Anterior cingulate cortex (tissue), 58 donors: ENCODE measurements at regions not wholly inside any gene's neighbourhood (a gene's known extent, or its start where the extent isn't known, plus 50 kb on each side); places are given as distances from the start of the nearest gene placed in this dataset.
A peak's percentile ranks its signal among the peaks of the same experiment; 100 is the strongest.

Source experiments
- DNase-seq, 58 donors: peaks; one replicate each; lab custom pipeline; 2025; lab: John Stamatoyannopoulos, UW

DNA sequence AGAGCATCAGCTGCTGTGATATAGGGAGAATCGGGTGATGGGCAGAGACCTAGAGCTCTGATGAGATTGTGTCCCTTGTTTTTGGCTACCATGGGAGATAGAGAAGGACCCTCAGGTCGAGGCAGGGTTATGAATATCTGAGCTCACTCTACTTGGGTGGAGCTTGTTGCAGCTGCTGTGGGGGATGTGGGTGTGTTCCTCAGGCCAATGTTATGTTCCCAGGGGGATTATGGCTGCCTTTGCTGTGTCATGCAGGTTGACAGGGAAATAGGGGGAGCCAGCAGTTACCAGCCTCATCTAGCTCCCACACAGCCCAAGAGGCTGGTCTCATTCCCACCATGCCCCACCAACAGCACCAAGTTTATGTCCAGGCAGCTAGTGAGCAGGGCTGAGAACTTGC is 131.5 kb downstream of the TRIM42 start:
- no peak for DNase-seq

DNA sequence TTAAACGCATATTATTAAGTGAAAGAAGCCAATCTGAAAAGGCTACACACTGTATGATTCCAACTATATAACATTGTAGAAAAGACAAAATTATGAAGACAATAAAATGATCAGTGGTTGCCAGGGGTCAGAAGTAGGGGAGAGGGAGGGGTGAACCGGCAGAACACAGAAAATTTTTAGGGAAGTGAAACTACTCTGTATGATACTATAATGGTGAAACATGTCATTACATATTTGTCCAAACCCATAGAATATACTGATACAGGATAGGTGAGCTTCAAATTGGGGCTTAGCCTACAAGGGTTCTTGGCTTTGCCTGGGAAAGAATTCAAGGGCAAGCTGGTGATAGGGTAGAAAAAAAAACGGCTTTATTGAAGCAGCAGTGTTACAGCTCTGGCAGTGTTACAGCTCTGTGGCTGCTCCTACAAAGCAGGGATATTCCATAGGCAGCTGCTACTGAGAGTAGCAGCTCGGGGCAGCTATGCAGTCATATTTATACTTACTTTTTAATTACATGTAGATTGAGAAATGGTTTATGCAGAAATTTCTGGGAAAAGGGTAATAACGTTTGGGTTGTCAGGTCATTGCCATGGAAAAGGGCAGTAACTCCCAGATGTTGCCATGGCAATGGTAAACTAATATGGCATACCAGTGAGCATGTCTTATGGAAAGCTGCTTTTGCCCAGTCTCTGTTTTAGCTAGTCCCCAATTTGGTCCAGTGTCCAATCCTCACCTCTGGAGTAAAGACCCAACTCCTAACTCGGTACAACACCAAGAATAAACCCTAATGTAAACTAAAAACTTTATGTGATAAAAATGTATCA is 125.1 kb upstream of the SLC25A36 start:
- DNase-seq = no peak

DNA sequence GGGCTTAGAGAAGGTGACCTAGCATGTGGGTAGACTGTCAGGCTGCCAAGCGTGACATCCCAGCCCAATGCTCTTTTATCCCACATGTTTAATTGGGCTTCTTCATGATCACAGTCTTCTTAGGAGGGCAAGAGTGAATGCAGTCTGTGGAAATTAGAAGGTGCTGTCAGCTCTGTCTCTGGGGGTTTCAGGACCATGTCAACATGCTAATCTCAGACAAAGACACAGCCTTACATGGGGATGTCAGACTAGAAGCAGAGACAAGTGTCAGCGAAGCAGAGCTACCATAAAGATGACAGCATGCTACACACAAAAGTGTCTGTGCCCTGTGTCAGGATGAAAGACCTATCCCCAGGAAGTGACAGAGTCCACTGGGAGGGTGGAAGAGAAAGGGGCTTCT is 120.1 kb upstream of the SLC25A36 start:
- DNase-seq = no peak

- no peak for DNase-seq
Measured at GRCh38 chr3:140822401-140823047, 119.1 kb upstream of the SLC25A36 start.

DNA sequence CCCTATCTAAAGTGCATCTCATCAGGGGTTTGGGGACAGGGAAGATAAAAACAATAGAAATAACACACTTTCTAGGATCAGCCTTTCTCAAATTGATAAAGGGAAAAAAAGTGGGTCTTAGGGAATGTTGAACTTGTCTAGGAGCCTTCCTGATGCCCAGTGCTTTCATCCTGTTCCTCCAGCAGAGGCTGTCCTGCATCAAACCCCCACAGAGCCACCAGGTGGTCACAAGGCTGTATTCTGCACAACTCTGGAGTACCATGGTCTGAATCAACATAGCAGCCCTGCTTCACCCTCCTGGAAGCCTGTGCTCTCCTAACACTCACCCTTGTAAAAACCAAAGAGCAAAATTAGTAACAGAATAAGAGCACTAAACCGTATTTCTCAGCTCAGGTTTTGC is 118.5 kb upstream of the SLC25A36 start:
- DNase-seq = no peak

- DNase-seq = no peak
Measured at GRCh38 chr3:140827894-140828293, 113.7 kb upstream of the SLC25A36 start.

DNA sequence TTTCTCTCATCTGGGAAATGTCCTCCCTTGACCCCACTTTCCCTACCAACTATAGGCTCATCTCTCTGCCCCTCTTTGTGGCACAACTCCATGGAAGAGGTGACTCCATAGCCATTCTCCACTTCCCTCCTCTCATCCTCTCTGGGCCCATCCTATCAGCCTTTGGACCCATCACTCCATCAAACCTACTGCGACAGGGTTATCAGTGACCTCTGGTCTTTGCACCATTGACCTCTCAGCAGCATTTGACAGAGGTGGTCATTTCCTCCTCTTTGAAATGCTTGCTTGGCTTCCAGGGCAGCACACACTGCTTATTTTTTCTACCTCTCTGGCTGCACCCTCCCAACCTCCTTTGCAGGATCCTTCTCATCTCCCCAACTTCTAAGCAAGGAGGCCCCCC is 113.1 kb upstream of the SLC25A36 start:
- DNase-seq = no peak

DNA sequence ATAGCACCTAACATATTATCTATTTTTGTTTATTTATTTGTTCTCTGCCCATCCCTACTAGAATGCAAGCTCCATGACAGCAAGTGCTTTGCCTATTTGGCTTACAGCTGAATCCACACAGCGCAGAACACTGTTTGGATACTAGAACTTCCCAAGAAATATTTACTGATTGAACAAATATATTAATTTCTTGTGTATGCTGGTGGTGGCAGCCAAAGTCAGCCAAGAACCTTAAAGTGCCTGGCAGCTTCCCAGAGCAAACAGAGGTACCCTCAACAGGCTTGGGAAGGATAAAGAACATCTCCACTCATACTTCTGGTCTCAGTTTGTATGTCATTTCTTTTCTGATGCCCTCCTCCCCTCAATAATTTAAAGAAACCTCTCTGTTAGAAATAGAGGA is 111.8 kb upstream of the SLC25A36 start:
- DNase-seq = no peak

DNA sequence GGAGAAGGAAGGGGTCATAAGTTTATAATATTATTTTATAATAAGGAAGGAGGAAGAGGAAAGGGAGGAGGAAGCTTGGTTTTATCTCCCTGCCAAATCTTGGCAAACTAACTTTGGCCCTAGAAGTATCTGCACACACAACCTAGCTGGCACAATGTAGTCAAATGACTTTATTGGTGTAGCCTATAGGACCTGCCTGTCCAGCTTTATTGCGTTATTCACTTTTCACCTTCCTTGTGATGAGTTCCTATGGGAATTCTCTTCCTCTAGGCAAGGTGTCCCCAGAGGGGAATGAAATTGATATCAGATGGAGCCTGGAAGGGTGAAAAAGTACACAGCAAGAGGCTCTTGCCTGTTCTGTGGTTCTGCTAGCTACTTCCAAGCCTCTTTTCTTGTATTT is 111.2 kb upstream of the SLC25A36 start:
- DNase-seq = no peak

DNA sequence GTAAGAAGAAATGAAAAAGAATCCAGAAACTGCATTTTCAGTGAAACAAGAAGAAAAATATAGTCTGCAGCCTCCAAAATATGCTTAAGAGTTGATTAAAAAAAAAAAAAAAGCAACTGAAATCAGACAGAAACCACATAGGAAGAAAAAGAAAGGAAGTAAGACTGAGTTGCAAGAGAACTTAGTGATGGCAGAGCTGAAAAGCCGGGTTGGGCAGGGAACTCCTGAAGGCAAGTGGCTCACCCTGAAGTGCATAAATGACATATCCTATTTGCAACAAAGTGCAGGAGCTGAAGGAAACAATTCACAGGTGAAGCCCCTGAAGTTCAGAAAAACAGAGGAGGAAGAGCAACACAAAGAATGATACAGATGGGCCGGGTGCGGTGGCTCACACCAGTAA is 108.8 kb upstream of the SLC25A36 start:
- no peak for DNase-seq

GRCh38 chr3:140834266-140835037 is 107.2 kb upstream of the SLC25A36 start:
- no peak for DNase-seq

DNA sequence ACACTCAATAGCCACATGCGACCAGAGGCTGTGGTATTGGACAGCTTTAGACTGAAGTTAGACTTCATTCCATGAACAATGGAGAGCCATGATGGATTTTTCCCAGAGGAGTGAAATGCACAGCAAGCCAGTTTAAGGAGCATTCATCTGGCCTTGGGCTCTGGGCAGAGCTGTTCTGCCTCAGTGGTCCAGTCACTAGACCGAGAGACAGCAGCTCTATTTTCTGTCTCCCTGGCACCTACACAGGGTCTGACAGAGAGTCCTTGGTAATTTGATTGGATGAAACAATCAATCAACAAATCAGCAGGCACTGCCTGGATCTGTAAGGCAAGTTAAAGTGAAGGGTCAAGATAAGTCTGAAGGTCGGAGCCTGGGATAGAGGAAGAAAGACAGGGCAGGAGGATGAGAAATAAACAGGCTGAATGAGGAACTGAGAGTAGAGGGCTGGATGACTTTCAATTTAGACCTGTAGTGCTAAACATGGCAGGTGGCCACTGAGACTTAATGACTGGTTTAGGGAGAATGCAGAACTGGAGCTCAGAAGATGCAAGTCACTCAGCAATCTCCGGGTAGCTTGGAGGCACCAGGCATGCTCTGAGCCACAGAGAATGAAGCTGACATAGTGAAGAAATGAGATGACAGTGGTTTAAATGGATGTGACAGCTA is 98.5 kb upstream of the SLC25A36 start:
- no peak for DNase-seq

DNA sequence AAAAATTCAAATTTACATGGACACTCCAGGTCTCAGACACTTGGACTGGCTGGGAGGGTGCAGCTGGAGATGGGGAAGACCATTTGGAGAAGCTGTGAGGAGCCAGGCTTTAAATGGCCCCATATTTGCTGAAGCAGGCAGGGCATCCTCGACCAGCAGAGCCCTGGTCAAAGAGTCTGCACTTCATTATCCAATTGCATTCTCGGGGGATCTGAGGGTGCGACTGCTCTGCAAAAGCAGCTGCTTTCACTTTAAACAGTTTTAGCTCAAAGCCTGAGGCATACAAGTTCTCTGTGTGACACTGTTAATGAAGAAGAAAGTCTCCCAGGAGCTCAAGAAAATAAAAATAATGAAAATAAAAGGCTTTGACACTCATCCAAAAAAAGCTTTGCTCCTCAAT is 98.0 kb upstream of the SLC25A36 start:
- no peak for DNase-seq

DNA sequence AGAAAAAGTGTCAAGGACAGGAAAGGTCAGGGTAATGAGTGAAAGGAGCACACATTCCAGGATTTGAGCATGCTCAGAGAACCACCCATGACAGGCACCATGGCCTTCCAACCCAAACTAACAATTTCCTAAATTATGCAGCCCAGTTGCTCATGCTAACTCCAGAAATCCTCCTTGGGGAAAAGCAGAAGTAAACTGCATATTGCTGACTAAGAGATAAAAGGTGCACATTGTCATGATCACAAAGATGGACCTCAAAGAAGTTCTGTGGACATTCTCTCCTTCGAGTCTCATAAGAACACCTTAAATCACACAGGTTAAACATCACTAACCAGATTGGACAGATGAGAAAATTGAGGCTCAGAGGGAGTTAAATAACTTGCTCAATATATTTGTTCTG is 97.6 kb upstream of the SLC25A36 start:
- no peak for DNase-seq

- DNase-seq = no peak
Measured at GRCh38 chr3:140845882-140846281, 95.8 kb upstream of the SLC25A36 start.

- peak in 3 of 58 donors; percentile 1 to 10 (median 6) for DNase-seq
Measured at GRCh38 chr3:140848666-140849065, 93.0 kb upstream of the SLC25A36 start.

- DNase-seq = no peak
Measured at GRCh38 chr3:140850210-140850955, 91.3 kb upstream of the SLC25A36 start.

DNA sequence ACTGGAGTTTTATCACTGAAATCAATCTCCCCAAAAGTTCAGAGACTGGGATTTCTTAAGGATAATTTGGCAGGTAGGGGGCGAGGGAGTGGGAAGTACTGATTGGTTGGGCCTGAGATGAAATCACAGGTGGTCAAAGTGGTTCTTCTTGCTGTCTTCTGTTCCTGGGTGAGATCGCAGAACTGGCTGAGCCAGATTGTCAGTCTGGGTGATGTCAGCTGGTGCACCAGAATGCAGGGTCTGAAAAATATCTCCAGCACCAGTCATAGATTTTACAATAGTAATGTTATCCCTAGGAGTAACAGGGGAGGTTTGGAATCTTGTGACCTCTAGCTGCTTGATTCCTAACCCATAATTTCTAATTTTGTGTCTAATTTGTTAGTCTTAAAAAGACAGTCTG is 86.7 kb upstream of the SLC25A36 start:
- DNase-seq = no peak

- DNase-seq = no peak
Measured at GRCh38 chr3:140856905-140857304, 84.7 kb upstream of the SLC25A36 start.

DNA sequence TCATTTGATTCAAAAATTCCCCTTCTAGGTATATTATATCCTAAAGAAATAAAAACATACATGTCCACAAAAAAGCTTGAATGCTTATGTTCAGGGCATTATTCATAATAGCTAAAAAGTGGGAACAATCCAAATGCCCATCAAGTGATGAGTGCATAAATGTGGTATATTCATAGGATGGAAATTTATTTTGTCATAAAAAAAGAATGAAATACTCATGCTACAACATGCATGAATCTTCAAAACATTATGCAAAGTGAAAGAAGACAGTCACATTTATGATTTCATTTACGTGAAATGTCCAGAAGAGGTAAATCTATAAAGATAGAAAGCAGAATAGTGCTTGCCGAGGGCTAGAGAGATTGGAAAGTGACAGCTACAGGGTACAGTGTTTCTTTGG is 83.6 kb upstream of the SLC25A36 start:
- DNase-seq = no peak
